GM18507 (cell line): ENCODE measurements at regions not wholly inside any gene's neighbourhood (a gene's known extent, or its start where the extent isn't known, plus 50 kb on each side); places are given as distances from the start of the nearest gene placed in this dataset.
"Not testable (repeated sequence)": the region's sequence is repeated elsewhere in the genome, so short reads cannot be mapped to it uniquely, and the experiment has no call there.

ENCODE experiments used
- DNase-seq: peaks from one replicate; pipeline ENCODE4 v3.0.0; 2011; ENCODE audit warnings: low read depth; ENCODE audit not compliant: insufficient read length; ENCODE audit errors: extremely low spot score
- FAIRE-seq: peaks from 2 replicates; lab custom pipeline; 2011; peaks lifted over from hg19 to GRCh38; lab: Jason Lieb, UNC

DNA sequence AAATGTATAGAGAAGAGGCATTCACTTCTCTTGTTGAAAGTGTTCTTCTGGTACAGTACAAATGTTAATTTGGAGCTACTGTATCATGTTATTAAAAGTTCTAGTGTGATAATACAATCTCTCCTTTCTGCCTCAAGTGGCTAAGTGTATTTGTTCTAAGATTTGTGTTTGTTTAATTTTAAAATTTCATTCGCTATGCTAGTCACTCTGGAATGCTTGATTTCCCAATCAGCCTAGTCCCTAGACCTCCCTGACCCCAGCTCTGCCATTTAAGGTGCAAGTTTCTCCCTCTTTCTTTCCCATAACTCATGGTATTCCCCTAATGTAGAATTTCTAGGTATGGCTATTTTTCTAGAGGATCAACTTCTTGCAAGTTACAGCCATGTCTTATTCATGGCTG lies 817.4 kb downstream of the STIM2 start:
- FAIRE-seq, result no peak
- no peak for DNase-seq

DNA sequence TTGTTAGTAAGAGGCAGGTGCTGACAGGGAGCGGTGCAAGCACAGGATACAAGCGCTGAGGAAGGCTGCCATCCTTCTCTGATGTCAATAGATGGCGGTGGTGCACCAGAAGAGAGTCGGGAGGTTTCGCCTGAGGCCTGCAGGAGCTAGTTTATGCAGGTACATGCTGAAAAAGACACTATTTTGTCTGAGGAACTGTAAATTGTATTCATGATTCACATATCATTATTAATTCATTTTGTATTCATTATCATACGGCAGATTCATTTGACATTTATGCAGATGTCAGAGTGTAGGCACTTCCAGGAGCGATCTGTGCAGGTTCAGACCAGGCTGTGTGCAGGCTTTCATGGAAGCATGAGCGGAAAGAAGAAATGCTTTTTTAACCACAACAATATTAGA lies 824.0 kb downstream of the STIM2 start:
- no peak for DNase-seq
- peak; percentile 49 for FAIRE-seq

DNA sequence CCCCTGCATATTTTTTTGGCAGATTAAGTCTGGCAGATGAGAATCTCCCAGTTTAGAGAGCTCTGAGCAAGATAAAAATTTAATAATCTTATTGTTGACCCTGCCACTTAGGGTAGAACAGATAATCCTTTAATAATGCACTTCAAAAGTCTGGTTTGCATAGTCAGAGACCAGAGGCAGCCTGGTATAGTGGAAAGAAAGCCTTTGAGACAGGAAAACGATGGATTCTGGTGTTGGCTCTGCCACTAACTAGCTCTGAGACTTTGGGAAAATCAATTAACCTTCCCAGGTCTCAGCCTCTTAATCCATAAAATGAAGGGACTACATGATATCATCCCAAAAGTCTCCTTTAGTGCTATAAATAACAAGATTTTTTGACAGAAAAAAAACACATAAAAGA lies 824.5 kb downstream of the STIM2 start:
- DNase-seq, result no peak
- FAIRE-seq, result no peak

DNA sequence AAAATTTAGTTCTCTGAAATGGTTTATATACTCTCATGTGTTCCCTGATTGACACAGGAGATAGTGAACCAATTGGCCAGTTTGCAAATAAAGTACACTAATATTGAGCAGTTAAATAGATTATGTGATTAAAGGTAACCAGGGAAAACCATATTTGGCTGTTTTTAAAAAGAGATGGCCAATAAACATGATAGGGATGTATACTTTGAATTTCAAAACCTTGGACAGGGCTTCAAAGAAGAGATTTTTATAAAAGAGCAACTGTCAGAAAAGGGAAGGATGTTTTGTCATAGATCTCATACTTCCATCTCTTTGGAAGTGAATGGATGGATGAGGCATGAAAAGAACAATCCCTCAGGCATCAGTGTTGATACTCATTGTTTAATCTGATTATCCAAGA lies 825.3 kb downstream of the STIM2 start:
- no peak for FAIRE-seq
- DNase-seq, result no peak

DNA sequence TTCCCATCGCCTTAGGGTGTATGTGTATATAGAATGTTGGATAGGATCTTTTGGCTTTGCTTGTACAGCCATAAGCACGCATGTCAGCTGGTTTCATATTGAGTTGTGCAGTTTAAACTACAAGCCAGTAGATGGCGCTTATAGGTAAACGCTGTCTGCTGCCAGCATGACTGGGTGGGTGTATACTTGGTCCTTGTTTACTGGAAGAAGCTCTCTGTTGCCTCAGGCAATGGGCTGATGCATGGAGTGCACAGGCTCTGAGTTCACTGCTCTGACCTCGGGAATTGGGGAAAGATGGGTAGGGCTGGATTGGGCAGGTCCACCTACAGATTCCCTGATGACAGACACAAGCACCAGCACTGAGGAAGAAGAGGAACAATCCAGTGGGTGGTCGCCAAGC lies 831.5 kb downstream of the STIM2 start:
- peak; percentile 36 for FAIRE-seq
- DNase-seq, result no peak

DNA sequence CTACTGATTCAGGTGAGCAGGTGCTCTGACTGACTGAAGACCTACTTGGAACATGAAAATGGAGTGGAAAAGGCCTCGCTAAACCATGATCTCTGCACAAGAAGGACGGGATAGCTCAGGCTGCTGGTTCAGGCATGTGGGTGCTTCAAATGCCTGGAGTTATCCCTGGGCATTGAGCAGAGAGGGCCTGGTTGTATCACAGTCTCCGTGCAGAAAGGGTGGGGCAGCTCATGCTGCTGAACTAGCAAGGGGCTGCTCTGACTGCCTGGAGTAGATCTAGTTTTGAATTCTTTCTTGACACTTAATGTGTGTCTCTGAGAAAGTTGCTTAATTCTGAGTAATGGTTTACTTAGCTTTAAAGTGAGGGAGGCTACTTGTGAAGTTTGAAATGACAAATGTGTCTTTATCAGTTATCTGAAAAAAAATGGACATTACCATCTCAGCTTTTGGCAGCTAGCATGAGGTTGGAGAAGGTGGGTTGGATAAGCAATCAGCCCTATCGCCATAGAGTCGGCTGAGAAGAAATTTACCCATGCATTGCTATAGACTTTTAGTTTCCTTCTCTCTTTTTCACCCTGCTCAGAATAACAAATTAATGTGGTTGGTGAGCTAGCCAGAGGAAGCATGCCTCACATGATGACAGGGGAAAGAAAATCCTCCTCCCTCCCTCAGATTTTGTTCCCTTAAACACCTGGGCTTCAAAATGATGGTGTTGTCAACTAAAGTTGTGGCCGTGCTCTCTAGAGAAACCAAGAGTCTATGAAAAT lies 832.4 kb downstream of the STIM2 start:
- DNase-seq, result no peak
- no peak for FAIRE-seq

DNA sequence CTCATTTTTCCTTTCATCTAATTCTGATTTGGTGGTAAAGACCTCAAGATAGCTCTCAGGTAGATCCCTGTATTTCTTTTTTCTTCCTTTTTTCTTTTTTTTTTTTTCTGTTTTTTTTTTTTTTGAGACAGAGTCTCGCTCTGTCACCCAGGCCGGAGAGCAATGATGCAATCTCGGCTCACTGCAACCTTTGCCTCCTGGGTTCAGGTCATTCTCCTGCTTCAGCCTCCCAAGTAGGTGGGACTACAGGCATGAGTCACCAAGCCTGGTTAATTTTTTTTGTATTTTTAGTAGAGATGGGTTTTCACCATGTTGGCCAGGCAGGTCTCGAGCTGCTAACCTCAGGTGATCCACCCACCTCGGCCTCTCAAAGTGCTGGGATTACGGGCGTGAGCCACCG lies 835.6 kb downstream of the STIM2 start:
- not testable (repeated sequence) for FAIRE-seq, DNase-seq

DNA sequence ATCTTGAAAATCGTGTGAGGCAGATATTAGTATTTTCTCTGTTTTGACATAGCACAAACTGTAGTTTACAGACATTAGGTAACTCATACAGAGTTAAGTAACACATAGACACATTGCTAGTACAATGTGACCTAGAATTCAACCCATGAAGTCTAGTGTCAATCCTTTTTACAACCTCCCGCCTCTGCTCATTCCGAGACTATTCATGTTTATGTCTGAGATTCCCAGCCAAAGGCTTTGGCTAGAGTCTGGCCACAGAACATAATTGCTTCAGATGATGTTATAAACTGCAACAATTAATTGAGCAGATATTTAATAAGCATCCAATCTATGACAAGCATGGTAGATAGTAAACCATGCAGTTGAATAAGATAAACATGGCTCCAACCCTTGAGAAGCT lies 841.0 kb downstream of the STIM2 start:
- no peak for DNase-seq
- FAIRE-seq, result no peak

DNA sequence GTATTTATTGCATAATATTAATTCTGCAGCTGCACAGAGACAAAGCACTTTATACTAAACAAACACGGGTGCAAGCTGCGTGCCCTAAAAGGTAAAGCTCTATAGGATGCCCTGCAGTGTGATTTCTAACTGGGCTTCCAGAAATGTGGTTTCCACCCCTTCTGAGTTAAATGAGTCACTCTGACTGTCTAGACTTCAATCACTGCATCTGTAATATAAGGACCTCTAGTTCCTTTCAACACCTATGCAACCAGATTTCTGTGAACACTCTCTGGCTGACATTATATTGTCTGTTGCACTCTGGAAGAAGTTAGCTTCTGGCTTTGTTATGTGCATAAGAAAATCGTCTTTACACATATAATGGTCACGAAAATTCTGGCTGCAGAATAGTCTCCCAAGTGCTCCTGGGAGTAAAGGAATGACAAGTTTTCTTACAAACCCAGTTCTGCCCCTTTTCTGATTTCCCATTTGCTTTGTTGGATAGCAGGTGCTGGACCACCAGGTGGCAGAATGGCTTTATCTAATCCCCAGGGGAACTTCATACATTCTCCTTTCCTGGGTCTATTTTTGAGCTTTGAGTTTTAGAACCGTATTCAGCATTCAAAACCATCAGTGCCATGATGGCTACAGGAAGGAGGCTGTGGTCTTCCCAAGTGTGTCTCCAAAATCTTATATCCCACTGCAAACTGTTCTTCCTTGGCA lies 842.2 kb downstream of the STIM2 start:
- FAIRE-seq (no peak), DNase-seq (no peak)

DNA sequence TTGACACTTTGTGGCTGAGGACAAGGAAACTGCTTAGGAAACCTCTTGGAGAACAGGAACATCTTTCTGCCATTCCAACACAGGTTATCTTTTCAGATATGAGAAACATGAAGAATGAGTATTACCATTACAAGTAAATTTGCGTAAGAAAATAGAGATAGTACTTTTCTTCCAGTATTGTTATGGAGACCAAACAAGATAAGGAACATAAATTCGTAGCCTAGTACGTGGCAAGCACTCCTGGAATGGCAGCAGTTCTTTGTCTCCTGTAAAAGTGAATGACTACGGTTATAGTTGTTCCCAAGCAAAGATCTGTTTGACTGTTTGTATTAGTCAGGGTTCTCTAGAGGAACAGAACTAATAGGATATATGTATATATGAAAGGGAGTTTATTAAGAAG lies 843.1 kb downstream of the STIM2 start:
- no peak for DNase-seq
- FAIRE-seq, result no peak

DNA sequence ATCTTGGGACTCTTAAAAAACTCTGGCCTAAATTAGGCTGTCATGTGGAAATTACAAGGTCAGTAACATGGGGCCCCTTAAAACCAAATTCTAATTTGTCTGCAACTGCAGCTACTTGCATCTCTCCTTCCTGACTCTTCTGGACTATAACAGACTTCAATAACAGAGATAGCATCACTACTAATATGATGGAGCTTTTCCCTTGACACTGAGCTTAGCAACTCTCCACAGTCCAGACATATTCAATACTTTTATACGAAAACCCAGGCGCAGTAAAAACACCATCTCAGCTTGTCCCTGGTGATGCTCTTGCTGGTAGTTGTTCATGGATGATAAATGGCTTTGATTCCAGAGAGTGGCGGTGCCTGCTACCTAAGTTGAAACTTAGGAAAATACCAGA lies 850.4 kb downstream of the STIM2 start:
- no peak for FAIRE-seq
- no peak for DNase-seq

DNA sequence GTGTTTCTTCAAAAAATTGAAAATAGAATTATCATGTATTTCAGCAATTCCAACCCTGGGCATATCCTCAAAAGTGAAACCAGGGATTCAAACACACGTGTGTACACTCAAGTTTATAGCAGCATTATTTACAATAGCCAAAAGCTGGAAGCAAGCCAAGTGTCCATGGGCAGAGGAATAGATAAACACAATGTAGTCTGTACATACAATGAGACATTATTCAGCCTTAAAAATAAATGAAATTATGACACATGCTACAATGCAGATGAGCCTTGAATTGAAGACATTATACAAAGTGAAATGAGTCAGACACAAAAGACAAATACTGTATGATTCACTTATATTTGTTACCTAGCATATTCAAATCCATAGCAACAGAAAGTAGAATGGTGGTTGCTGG lies 853.4 kb downstream of the STIM2 start:
- FAIRE-seq, result no peak
- no peak for DNase-seq

DNA sequence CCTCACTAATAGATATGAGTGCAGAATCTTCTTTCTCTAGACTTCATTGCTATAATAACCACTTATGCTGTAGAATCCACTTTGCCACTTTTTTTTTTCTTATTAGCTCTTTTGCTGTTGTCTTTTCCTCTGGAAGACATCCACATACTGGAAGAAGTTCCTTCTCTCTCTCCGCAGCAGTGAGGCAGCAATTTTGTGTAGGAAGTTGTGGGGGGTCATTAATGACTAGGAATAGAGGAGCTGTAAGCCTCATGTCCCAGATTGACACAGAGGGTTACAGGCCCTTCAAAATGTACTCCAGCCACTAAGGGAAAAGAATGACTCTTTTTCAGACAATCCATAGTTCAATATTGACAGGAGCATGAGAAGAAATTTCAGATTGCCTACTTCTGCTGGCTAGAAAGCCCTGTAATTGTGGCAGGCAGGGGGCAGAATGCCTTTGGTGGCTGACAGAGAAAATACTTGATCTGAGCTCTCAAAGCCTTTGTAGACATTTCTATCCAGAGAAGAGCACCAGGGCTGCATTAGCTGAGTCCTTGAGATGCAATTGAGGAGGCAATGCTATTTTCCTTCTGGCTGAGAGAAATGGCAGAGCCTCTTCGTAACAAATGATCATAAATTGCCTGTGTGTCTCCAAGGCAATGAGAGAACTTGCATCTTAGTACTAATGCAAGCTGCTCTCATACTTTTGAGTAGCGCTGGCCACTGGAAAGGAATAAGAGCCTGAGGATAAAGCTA lies 856.2 kb downstream of the STIM2 start:
- no peak for DNase-seq
- no peak for FAIRE-seq

DNA sequence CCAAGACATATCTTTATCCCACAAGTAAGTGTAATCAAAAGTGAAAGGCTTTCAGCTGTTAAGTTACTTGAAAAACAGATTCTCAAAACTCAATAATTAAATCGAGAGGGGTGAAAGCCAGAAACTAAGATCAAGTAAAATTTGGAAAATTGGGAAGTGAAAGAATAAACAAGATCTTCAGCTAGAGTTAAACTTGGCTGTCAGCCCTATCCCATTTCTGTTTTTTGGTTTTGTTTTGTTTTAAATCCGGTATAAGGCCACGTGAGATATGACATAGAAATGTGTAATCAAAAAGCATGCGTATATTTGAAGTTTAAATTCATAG lies 856.8 kb downstream of the STIM2 start:
- DNase-seq (no peak), FAIRE-seq (no peak)

DNA sequence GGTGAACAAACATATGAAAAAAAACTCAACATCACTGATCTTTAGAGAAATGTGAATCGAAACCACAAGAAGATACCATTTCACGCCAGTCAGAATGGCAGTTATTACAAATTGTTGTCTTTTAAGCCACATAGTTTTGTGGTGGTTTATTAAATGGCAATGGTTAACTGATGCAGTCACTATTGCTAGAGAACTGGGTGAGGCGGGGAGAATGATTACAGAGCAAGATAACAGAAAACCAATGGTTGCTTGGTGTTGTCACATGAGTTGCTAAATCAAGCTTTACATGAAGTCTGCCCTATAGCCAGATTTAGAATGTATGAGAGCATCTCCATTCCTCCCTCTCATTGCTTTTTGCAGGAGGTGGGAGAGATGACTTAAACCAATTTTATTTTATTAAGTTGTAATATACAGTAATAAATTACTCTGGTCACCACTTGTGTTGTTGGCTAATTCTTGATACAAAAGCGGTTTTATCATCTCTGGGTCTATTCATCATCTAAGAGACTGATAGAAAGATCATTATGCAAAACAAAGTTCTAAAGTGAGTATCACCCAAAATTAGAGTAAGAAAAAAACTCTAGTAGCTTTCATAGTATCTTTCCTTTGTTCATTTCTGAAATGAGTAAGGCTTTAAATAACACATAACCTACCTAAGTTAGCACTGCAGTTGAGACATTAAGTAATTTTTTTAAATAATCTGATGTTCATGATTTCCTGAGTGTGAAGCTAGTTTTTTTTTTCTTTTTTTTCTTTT lies 859.5 kb downstream of the STIM2 start:
- FAIRE-seq, result peak; percentile 55
- no peak for DNase-seq

DNA sequence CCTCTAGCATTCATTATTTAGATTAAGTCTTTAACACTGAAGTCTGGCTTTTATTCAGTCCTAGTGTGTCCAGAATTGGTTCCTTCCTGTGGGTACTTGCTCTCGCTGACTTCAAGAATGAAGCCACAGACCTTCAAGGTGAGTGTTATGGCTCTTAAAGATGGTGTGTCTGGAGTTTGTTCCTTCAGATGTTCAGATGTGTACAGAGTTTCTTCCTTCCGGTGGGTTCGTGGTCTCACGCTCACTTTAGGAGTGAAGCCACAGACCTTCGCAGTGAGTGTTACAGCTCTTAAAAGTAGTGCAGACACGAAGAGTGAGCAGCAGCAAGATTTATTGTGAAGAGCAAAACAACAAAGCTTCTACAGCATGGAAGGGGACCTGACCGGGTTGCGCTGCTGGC lies 860.6 kb downstream of the STIM2 start:
- no peak for DNase-seq
- FAIRE-seq, result no peak

DNA sequence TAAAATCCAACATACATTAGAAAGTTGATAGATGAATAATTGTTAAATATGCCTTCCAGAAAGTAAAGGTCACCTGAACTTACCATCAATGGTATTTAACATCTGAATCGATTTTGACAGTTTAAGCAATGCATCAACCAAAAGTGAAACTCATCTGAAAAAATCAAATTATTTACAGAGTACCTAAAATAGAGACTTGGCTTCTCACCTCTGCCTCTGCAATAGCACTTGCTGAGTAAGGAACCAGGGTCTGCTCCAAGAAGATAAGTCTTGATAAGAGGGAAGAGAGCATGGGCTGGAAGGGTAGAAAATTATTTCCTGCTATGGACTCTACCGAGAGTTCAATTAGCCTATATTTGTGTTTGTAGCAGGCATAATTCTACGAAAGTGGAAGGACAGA lies 868.3 kb downstream of the STIM2 start:
- no peak for FAIRE-seq

DNA sequence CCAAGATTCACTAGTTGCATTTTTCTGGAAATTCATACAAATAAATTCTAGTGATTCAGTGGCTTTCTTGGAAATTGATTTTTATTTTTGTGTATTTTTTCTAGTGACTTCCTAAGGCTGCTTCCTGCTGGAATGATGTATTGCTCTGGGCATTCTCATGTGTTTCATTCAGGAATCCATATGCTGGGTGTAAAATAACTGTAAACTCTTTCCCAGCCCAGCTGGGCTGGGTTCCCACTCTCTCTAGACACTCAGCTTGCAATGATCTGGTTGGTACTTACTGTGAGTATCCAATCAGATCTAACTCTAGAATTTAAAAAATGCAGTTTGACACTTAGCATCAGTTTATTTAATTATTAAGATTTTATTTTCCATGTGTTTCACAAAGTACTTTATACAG lies 882.2 kb downstream of the STIM2 start:
- DNase-seq, result no peak
- FAIRE-seq, result no peak

More for the DNA sequence above, 868.3 kb downstream of the STIM2 start:
- DNase-seq, result no peak

DNA sequence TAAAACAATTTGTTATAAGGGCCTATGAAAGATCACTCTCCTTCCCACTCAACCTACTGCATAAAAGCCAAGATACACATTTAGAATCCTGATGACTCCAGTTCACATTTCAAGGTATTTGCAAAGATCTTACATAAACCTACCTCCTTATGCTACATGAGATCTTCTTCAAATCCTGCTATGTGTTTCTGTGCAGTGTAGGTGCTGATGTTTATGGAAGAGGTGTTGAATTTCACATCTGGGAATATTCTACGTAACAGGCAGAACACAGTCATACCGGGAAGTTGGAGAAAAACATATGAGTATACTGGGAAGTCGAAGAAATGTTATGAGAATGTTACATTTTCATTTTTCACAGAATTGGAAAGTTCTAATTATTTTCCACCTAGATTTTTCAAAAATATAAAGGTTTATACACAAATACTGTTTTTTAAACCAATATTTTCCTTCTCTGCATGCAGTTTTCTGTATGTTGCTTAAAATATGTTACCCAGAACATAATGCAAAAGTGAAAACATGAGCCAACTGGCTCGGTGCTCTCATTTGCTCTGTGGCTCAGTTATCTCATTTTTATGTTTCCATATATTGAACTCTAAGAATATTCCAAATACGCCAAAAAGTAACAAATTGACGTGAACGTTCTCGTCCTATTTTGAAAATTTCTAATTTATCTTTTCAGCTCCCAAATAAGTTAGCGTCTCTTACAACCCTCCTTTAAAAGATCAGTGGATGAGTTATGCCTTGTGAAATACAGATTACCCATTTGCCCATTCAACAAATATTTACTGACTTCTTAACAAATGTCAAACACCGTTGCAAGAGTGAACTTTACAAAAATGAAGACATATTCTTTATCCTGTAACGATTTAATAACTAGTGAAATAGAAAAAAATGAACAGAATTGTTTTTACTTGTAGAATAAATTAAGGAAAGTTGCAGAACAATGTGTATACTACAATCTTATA lies 899.3 kb downstream of the STIM2 start:
- FAIRE-seq (no peak), DNase-seq (no peak)
